OCI-LY1 (cell line): ENCODE measurements at regions not wholly inside any gene's neighbourhood (a gene's known extent, or its start where the extent isn't known, plus 50 kb on each side); places are given as distances from the start of the nearest gene placed in this dataset.

ENCODE experiments used
- EZH2 ChIP-seq: fragments of 200-600 bp; sonication (generic), shearing (Covaris generic); IDR thresholded peaks from 2 replicates; pipeline ENCODE4 v1.8.0; 2017; ENCODE audit warnings: borderline replicate concordance, mixed run types, mild to moderate bottlenecking, antibody characterized with exemption, low read length, moderate library complexity, mixed read lengths
- TF ChIP-seq, protein P1 (sequence below): fragments of 200-600 bp; sonication (generic), shearing (Covaris generic); IDR thresholded peaks from 2 replicates; pipeline ENCODE4 v1.5.1; 2017; ENCODE audit warnings: mild to moderate bottlenecking, antibody characterized with exemption, low read length, moderate library complexity, mixed read lengths

DNA sequence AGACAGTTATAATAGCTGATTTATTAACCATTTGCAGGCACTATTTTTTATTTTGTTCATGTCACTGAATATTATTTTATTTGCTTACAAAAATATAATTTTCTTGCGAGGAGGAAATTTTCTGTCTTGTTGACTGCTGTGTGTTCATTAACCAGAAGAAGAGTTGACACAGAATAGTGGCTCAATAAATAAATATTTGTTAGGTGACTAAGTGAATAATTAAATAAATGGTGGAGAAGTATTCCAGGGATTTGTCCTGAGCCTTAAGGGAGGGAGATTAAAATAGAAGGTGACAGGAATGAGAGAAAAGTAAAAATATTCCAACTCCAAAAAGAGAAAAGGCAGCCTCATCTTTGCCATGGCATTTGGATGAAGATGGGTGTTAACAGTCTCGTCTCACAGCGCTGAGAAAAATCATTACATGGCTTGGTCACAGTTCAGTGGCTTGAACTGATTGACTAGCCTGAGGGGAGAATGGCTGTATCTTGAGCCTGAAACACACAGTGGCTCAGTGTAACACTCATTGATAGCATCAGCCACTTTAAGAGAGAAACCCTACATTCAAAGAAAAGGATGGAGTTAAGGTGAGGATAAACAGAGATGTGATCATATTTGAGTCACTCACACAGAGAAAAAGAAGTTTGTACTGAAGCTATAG is 449.9 kb upstream of the NAALADL2 start:
- TF ChIP-seq, protein P1, sequence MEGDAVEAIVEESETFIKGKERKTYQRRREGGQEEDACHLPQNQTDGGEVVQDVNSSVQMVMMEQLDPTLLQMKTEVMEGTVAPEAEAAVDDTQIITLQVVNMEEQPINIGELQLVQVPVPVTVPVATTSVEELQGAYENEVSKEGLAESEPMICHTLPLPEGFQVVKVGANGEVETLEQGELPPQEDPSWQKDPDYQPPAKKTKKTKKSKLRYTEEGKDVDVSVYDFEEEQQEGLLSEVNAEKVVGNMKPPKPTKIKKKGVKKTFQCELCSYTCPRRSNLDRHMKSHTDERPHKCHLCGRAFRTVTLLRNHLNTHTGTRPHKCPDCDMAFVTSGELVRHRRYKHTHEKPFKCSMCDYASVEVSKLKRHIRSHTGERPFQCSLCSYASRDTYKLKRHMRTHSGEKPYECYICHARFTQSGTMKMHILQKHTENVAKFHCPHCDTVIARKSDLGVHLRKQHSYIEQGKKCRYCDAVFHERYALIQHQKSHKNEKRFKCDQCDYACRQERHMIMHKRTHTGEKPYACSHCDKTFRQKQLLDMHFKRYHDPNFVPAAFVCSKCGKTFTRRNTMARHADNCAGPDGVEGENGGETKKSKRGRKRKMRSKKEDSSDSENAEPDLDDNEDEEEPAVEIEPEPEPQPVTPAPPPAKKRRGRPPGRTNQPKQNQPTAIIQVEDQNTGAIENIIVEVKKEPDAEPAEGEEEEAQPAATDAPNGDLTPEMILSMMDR = no peak
- TF ChIP-seq EZH2 = no peak
